Lung (tissue), 11 donors: ENCODE measurements at regions not wholly inside any gene's neighbourhood (a gene's known extent, or its start where the extent isn't known, plus 50 kb on each side); places are given as distances from the start of the nearest gene placed in this dataset.

Experiments
- ATAC-seq: fragments of 200-7000 bp; cut with Tn5 transposase; one replicate; pipeline ENCODE4 v1.9.1; 2020; ENCODE audit warnings: moderate number of reproducible peaks; ENCODE audit not compliant: insufficient read depth, low FRiP score
- DNase-seq, 3 donors: peaks; one replicate each; pipeline ENCODE4 v3.0.0-alpha.2; 2013 to 2017
- H3K27ac ChIP-seq, 2 donors: one replicate each; pipeline ENCODE4 v1.5.1; 2013; ENCODE audit warnings: mild to moderate bottlenecking in 2 of 2, moderate library complexity in 2 of 2, control low read depth in 1 of 2, inconsistent platforms in 1 of 2, low read depth in 1 of 2, low read length in 1 of 2
- H3K27me3 ChIP-seq, 3 donors: one replicate each; pipeline ENCODE4 v1.5.1; 2013; ENCODE audit warnings: low read length in 2 of 3; ENCODE audit not compliant: control insufficient read depth in 3 of 3, insufficient read depth in 3 of 3
- H3K36me3 ChIP-seq, 4 donors: one replicate each; pipeline ENCODE4 v1.5.1; 2013; ENCODE audit warnings: low read length in 4 of 4, mild to moderate bottlenecking in 1 of 4, moderate library complexity in 1 of 4; ENCODE audit not compliant: control insufficient read depth in 4 of 4, insufficient read depth in 4 of 4
- H3K4me1 ChIP-seq, 5 donors: one replicate each; pipeline ENCODE4 v1.5.1; 2013; ENCODE audit warnings: low read length in 5 of 5, mild to moderate bottlenecking in 2 of 5, moderate library complexity in 1 of 5; ENCODE audit not compliant: control insufficient read depth in 5 of 5, insufficient read depth in 5 of 5
- H3K4me3 ChIP-seq: one replicate; pipeline ENCODE4 v1.5.1; 2013; ENCODE audit warnings: mild to moderate bottlenecking, control low read depth, moderate library complexity
- H3K9ac ChIP-seq, 2 donors: one replicate each; pipeline ENCODE4 v1.5.1; 2013; ENCODE audit warnings: low read length in 2 of 2, control low read depth in 1 of 2; ENCODE audit not compliant: insufficient read depth in 1 of 2
- H3K9me3 ChIP-seq, 4 donors: one replicate each; pipeline ENCODE4 v1.5.1; 2013; ENCODE audit warnings: low read length in 3 of 4, mild to moderate bottlenecking in 1 of 4, moderate library complexity in 1 of 4; ENCODE audit not compliant: control insufficient read depth in 4 of 4, insufficient read depth in 3 of 4
- CTCF ChIP-seq: IDR thresholded peaks from 2 replicates; pipeline ENCODE4 v1.5.1; 2012; ENCODE audit warnings: mild to moderate bottlenecking; ENCODE audit errors: control extremely low read depth, extremely low read depth
- WGBS, 2 donors: extraction: QIAGEN DNeasy Blood & Tissue Kit; methylation state at CpG; one replicate each; pipeline ENCODE4 v1.1.7; 2013; 5-methylcytosine and 5-hydroxymethylcytosine counted together
- donor health status: control.
- donor health status: control.
- donor health status: Bipolar disorder and iron deficiency.
- donor health status: healthy.
- donor health status: DM: yes; HTN: yes; CAD: no.

GRCh38 chr2:41483226-41483625 is 564.6 kb upstream of the PKDCC start:
- H3K4me3 ChIP-seq = no peak overlapping the region
- no peak overlapping the region for H3K27ac ChIP-seq
- no peaks in the 10 kb centered on the region for H3K36me3 ChIP-seq
- DNase-seq (peak in 1 of 3 donors; percentile 6), ATAC-seq (no peak)
- H3K9me3 ChIP-seq = no peaks in the 10 kb centered on the region
- H3K27me3 ChIP-seq = no peaks in the 10 kb centered on the region
- TF ChIP-seq CTCF = no peak
- WGBS, 2 donors = 75 to 80% methylated on average over 2 of the region's 2 CpGs
- H3K9ac ChIP-seq = no peak overlapping the region
- no peaks in the 10 kb centered on the region for H3K4me1 ChIP-seq

GRCh38 chr2:41483982-41484857 is 563.6 kb upstream of the PKDCC start:
- H3K27me3 ChIP-seq = no peaks in the 10 kb centered on the region
- no peak for DNase-seq
- no peak overlapping the region for H3K27ac ChIP-seq
- H3K9ac ChIP-seq = no peak overlapping the region
- 70 to 84% methylated on average over 7 of the region's 7 CpGs for WGBS, 2 donors
- no peaks in the 10 kb centered on the region for H3K36me3 ChIP-seq
- H3K4me1 ChIP-seq = no peaks in the 10 kb centered on the region
- no peak for TF ChIP-seq CTCF
- H3K4me3 ChIP-seq = no peak overlapping the region
- ATAC-seq = no peak
- H3K9me3 ChIP-seq = no peaks in the 10 kb centered on the region

- Histone ChIP-seq H3K4me1 (no peaks in the 10 kb centered on the region), H3K4me3 (no peak overlapping the region), H3K36me3 (no peaks in the 10 kb centered on the region), H3K9ac (no peak overlapping the region), H3K9me3 (peaks cover 0 to 2% (median 0%) of the 10 kb centered on the region in 4 donors), H3K27me3 (no peaks in the 10 kb centered on the region), H3K27ac (no peak overlapping the region)
- TF ChIP-seq CTCF = no peak
- DNase-seq (no peak), ATAC-seq (no peak)
Observed at GRCh38 chr2:41484858-41485234, 563.0 kb upstream of the PKDCC start.

- Histone ChIP-seq H3K4me3 (no peak overlapping the region), H3K9me3 (peaks cover 0 to 2% (median 0%) of the 10 kb centered on the region in 4 donors), H3K4me1 (no peaks in the 10 kb centered on the region), H3K36me3 (no peaks in the 10 kb centered on the region), H3K27ac (no peak overlapping the region), H3K27me3 (no peaks in the 10 kb centered on the region), H3K9ac (no peak overlapping the region)
- no peak for TF ChIP-seq CTCF
- ATAC-seq (no peak), DNase-seq (no peak)
Observed at GRCh38 chr2:41486948-41487347, 560.9 kb upstream of the PKDCC start.
